Medulla oblongata (tissue), 1 donor: ENCODE measurements at regions not wholly inside any gene's neighbourhood (a gene's known extent, or its start where the extent isn't known, plus 50 kb on each side); places are given as distances from the start of the nearest gene placed in this dataset.
"Not testable (repeated sequence)": the region's sequence is repeated elsewhere in the genome, so short reads cannot be mapped to it uniquely, and the experiment has no call there.

Experiments
- DNase-seq: peaks from one replicate; pipeline ENCODE4 v3.0.0-alpha.2; 2015; ENCODE audit errors: extremely low spot score

- DNase-seq = no peak
Observed at GRCh38 chr3:81364411-81364810, 397.0 kb downstream of the GBE1 start.

DNA sequence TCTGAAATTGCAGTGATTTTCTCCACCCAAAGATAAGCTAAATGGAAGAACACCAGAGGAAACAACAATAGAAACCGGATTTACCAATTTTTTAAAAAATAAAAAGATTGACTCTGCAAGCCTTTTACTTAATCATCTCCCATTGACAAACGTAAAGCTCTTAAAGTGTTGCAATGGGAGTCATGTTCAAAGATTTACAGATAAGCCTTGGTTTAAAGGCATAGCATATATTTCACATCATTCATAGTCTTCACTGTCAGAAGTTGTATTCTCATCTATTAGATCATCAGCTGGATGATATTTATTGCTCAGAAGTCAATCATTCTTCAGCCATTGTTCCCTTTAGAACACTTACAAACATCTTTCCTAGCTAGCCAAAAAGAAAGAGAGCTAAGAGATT, 397.6 kb downstream of the GBE1 start:
- no peak for DNase-seq

DNA sequence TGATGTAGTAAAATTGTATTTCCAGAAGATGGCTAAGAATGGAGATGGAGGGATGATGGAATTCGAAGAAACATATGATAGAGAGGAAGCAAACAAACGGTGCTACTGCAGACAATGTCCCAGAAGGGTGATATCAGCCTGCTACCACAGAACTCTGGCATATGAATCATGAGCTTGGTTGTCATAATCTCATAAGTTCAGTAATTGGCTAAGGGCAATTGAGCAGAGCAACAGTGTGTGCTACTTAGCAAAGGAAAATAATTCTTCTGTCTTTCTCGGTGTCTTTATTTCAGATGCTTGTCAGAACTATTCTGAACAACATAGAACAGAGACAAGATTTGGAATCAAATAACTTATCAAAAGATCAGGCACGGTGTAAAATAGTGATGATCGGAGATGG, 407.3 kb downstream of the GBE1 start:
- no peak for DNase-seq

- DNase-seq = peak; percentile 49
Observed at GRCh38 chr3:81352867-81353266, 408.6 kb downstream of the GBE1 start.

DNA sequence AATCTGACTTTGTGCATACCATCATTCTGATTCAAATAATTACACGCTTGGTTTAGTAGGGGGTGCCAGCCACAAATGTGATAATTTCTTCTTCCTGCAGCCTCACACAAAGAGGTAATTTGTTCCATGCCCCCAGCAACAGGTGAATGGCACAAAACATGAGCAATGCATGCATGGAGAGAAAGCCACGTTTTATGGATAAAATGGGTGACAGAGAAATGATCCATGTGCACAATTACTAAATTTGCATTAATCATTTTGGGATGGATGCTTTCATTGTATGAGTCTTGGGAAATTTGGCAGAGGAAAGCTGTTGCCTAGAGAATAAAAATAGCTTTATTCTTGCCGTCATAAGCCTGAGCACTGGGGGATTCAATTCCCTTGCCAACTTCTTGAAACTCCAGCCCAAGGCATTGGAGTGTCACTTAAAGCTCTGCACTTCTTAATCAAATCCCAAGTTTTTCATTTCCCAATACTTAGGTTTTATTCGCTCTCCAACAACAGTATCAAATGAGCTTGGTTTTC, 411.6 kb downstream of the GBE1 start:
- DNase-seq = peak; percentile 63

- DNase-seq = no peak
Observed at GRCh38 chr3:81339040-81339845, 422.2 kb downstream of the GBE1 start.

- DNase-seq = no peak
Observed at GRCh38 chr3:81336470-81336869, 425.0 kb downstream of the GBE1 start.

- not testable (repeated sequence) for DNase-seq
Observed at GRCh38 chr3:81329835-81330234, 431.6 kb downstream of the GBE1 start.

DNA sequence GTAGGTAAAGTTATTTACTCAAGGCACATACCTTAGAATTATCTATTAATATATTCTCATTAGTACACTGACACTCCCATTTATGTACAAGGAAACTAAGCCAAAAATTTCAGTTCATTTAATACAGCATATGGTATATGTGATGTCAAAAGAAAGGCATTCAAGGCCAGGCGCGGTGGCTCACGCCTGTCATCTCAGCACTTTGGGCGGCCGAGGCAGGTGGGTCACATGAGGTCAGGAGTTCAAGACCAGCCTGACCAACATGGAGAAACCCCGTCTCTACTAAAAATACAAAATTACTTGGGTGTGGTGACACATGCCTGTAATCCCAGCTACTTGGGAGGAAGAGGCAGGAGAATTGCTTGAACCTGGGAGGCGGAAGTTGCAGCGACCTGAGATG, 435.2 kb downstream of the GBE1 start:
- no peak for DNase-seq

DNA sequence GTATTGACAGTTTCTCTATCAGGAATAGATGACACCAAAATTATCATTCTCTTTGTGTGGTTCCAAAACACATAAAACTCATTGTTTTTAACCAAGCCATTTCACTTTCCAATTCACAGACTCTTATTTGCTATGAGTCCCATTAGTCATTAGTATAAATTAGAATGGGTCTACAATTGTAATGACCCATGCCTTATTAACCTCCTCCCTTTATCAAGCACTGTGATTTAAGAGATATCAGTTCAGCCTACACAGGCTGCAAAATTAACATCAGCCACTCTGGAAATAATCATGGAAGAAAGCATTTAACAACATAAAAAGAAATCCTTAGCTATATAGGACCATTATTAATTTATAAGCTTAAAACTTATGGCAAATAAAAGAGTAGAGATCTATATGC, 440.6 kb downstream of the GBE1 start:
- no peak for DNase-seq

- DNase-seq = no peak
Observed at GRCh38 chr3:81315030-81315429, 446.4 kb downstream of the GBE1 start.

GRCh38 chr3:81311321-81311720, 450.1 kb downstream of the GBE1 start:
- no peak for DNase-seq

GRCh38 chr3:81308306-81308705, 453.1 kb downstream of the GBE1 start:
- DNase-seq = no peak

DNA sequence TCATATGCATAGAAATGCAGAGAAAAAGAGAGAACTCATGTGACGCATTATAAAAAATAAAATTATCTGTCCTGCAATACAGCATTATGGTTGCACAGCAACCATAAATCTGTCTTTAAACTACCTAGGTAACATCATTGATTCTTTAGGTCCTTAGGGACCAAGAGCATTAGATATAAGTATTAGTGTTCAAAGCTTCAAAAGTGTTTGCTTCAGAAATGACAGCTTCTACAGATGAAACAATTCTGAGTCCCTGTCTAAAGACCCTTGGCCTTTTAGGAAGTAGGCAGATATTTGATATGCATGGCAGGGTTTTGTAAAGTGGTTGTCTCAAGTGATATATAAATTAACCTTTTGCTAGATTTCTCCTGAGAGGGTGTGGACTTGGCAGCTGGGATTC, 454.2 kb downstream of the GBE1 start:
- no peak for DNase-seq

GRCh38 chr3:81303321-81303720, 458.1 kb downstream of the GBE1 start:
- no peak for DNase-seq

DNA sequence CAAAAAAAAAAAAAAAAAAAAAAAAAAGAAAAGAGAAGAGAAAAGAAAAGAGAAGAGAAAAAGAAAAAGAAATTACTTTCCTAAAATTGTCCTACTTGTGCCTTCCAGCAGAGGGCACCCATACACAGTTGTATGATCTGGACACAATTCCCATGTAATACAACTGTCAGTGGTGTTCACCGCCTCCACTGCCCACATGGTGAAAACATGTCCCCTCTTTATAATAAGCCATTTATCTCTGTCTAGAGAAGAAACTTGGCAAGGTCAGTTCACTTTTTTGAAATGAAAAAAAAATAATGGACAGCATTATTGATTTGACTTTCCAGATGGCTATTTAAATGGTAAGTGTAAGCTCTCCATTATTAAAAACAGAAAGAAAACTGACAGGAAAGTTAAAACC, 459.4 kb downstream of the GBE1 start:
- DNase-seq = peak; percentile 65

DNA sequence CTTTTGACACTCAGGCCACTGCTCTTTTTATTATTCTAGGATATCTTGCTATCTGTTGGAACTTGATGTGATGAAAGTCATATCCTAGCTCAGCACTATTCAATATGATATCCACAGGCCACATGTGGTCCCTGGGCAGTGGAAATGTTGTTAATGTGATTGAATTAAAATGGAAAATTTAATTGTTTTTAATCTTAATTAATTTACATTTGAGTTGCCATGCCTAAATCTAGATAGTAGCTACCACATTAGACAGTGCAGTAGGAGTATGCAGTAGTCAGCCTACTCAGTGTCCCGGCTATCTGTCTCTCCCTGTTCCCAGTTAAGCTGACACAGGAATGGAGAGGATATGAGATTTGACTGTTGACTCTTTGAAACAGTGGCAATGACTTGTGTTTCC, 460.2 kb downstream of the GBE1 start:
- DNase-seq = no peak

DNA sequence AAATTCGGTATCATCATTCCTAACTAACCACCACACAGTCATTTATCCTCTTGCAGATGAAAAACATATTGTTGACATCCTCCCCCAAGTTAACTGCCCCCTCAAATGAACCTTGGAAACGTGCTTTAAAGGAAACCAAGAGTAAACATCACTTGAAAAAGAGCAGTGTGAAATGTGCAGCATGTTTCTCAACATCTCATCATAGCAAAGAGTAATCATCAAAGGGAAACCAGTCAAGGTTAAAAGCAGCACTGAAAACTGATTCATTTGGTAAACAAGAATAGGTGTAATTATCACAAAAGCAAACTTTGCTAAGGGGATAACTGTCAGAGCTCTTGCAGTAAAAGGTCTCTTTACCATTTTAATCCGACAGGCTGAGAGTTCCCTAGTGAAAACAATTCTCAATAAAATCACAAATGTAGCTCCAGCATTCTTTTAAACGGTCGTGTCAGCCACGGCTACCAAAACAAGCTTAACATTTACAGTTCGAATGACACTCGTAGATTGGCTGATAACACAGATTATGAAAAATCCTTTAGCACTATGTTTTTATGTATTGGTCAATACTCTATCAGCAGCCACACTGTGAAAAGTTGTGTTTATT, 461.0 kb downstream of the GBE1 start:
- no peak for DNase-seq

DNA sequence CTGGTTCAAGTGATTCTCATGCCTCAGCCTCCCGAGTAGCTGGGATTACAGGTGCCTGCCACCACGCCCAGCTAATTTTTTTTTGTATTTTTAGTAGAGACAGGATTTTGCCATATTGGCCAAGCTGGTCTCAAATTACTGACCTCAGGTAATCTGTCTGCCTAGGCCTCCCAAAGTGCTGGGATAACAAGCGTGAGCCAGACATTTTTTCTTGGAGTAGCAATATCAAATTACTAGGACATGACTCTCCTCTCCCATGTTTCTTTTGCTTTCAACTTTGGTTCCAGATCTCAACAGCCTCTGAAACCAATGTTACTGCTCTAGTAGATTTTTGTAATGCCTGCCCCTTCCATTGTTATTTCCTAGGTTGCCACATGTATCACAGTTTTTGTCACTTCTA, 462.0 kb downstream of the GBE1 start:
- DNase-seq = no peak

DNA sequence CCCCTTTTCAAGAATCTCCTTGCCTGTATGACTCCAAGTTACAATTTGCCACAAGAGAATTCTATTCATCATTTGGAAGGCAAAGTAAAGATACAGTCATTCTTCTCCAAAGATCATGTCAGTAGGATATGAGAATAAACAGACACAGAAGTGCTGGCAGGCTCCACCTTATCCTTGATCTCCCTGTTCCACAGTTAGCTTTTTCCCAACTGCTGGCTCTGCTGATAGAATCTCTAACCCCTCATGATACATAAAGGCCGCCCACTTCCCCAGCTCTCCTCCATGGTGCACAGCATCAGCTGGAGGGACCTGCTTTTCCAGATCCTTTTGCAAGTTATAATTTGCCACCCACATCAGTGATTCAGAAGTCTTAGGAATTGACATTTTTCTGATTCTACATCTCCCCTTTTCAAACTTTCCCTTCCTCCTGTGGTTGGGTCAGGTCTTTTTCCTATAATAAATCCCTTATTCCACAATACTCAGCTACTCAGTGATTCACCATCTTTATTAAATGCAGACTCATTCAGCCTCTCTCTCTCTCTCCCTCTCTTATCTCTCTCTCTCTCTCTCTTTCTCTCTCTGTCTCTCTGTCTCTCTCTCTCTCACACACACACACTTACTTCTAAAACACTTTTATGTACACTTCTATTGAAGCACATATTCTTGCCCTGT, 465.4 kb downstream of the GBE1 start:
- DNase-seq = no peak

GRCh38 chr3:81293156-81293555, 468.3 kb downstream of the GBE1 start:
- no peak for DNase-seq

GRCh38 chr3:81291586-81291985, 469.9 kb downstream of the GBE1 start:
- no peak for DNase-seq

- no peak for DNase-seq
Observed at GRCh38 chr3:81289676-81290075, 471.8 kb downstream of the GBE1 start.
